WTC11 (cell line): ENCODE measurements at regions not wholly inside any gene's neighbourhood (a gene's known extent, or its start where the extent isn't known, plus 50 kb on each side); places are given as distances from the start of the nearest gene placed in this dataset.

ENCODE experiments used
- ATAC-seq: fragments of 200-7000 bp; cut with Tn5 transposase; 2 replicates; pipeline ENCODE4 v1.10.0; 2021; ENCODE audit warnings: mild to moderate bottlenecking, moderate library complexity
- CTCF ChIA-PET: fragments of 300-600 bp; sonication (Branson Sonifier 250); formaldehyde crosslinking; loops from one replicate; lab custom pipeline; 2021; ENCODE audit warnings: antibody characterized with exemption; lab: Charles Lee
- POLR2A ChIA-PET: fragments of 350-600 bp; sonication (Branson Sonifier 250); formaldehyde crosslinking; loops from one replicate; lab custom pipeline; 2021; ENCODE audit warnings: antibody characterized with exemption; lab: Charles Lee
- DNase-seq: peaks from one replicate; pipeline ENCODE4 v3.0.0; 2021; ENCODE audit warnings: low spot score
- H3K27ac Mint-ChIP-seq: 2 replicates; pipeline ENCODE4 v1.8.0; 2021; ENCODE audit warnings: mixed read lengths
- H3K27me3 Mint-ChIP-seq: 2 replicates; pipeline ENCODE4 v1.8.0; 2021; ENCODE audit warnings: low read depth, mild to moderate bottlenecking, moderate library complexity, mixed read lengths
- H3K36me3 Mint-ChIP-seq: 2 replicates; pipeline ENCODE4 v1.8.0; 2021; ENCODE audit warnings: mixed read lengths
- H3K4me1 Mint-ChIP-seq: 2 replicates; pipeline ENCODE4 v1.8.0; 2022; ENCODE audit warnings: mixed read lengths
- H3K4me3 Mint-ChIP-seq: 2 replicates; pipeline ENCODE4 v1.8.0; 2021; ENCODE audit warnings: mild to moderate bottlenecking, moderate library complexity, mixed read lengths
- H3K9me3 Mint-ChIP-seq: 2 replicates; pipeline ENCODE4 v1.8.0; 2021; ENCODE audit warnings: mixed read lengths
- FOXJ3 ChIP-seq: sonication (generic); formaldehyde crosslinking; IDR thresholded peaks from 2 replicates; pipeline ENCODE4 v1.9.0; 2021; ENCODE audit warnings: missing genetic modification reagents, mild to moderate bottlenecking, borderline replicate concordance
- GRHL2 ChIP-seq: fragments of 250-450 bp; sonication (Bioruptor Pico); IDR thresholded peaks from 2 replicates; pipeline ENCODE4 v1.8.0; 2022; ENCODE audit warnings: mild to moderate bottlenecking, moderate library complexity; ENCODE audit not compliant: insufficient replicate concordance, severe bottlenecking
- JUN ChIP-seq: sonication (generic); formaldehyde crosslinking; IDR thresholded peaks from 2 replicates; pipeline ENCODE4 v1.8.0; 2023; ENCODE audit warnings: mild to moderate bottlenecking, missing genetic modification reagents
- MLX ChIP-seq: sonication (generic); formaldehyde crosslinking; IDR thresholded peaks from 2 replicates; pipeline ENCODE4 v1.8.1; 2023; ENCODE audit warnings: mild to moderate bottlenecking, missing genetic modification reagents, moderate library complexity
- MYBL2 ChIP-seq: sonication (generic); formaldehyde crosslinking; IDR thresholded peaks from 2 replicates; pipeline ENCODE4 v1.8.1; 2023; ENCODE audit warnings: mild to moderate bottlenecking, moderate library complexity, missing genetic modification reagents
- NFATC4 ChIP-seq: fragments of 250-450 bp; sonication (Bioruptor Pico); IDR thresholded peaks from 2 replicates; pipeline ENCODE4 v1.9.0; 2021; ENCODE audit warnings: mild to moderate bottlenecking
- NFE2L1 ChIP-seq: sonication (generic); formaldehyde crosslinking; IDR thresholded peaks from 2 replicates; pipeline ENCODE4 v1.8.1; 2023; ENCODE audit warnings: missing genetic modification reagents
- PRDM15 ChIP-seq: sonication (generic); formaldehyde crosslinking; IDR thresholded peaks from 2 replicates; pipeline ENCODE4 v1.8.0; 2022; ENCODE audit warnings: missing genetic modification reagents
- SMAD4 ChIP-seq: sonication (generic); formaldehyde crosslinking; IDR thresholded peaks from 2 replicates; pipeline ENCODE4 v1.8.0; 2022; ENCODE audit warnings: mild to moderate bottlenecking, missing genetic modification reagents
- SP1 ChIP-seq: sonication (generic); formaldehyde crosslinking; conservative IDR thresholded peaks from 2 replicates; pipeline ENCODE4 v1.8.1; 2022; ENCODE audit warnings: missing genetic modification reagents
- STAT6 ChIP-seq: sonication (generic); formaldehyde crosslinking; conservative IDR thresholded peaks from 2 replicates; pipeline ENCODE4 v1.8.1; 2023; ENCODE audit warnings: mild to moderate bottlenecking, low read depth, missing genetic modification reagents, moderate library complexity
- TCF7 ChIP-seq: sonication (generic); formaldehyde crosslinking; IDR thresholded peaks from 2 replicates; pipeline ENCODE4 v1.8.0; 2022; ENCODE audit warnings: mild to moderate bottlenecking, low read depth, missing genetic modification reagents, moderate library complexity
- ZNF263 ChIP-seq: sonication (generic); formaldehyde crosslinking; IDR thresholded peaks from 2 replicates; pipeline ENCODE4 v1.8.1; 2022; ENCODE audit warnings: low read depth, mild to moderate bottlenecking, moderate library complexity, missing genetic modification reagents
- ZNF423 ChIP-seq: fragments of 250-450 bp; sonication (Bioruptor Pico); IDR thresholded peaks from 2 replicates; pipeline ENCODE4 v2.1.2; 2022; ENCODE audit warnings: mild to moderate bottlenecking, moderate library complexity
- ZNF671 ChIP-seq: fragments of 250-450 bp; sonication (Bioruptor Pico); IDR thresholded peaks from 2 replicates; pipeline ENCODE4 v1.8.0; 2021; ENCODE audit warnings: mild to moderate bottlenecking
- TF ChIP-seq, protein P1 (sequence below): sonication (generic); formaldehyde crosslinking; IDR thresholded peaks from 2 replicates; pipeline ENCODE4 v1.8.0; 2023; ENCODE audit warnings: missing genetic modification reagents, mild to moderate bottlenecking, borderline replicate concordance
- TF ChIP-seq, protein P2 (sequence below): sonication (generic); formaldehyde crosslinking; IDR thresholded peaks from 2 replicates; pipeline ENCODE4 v1.8.0; 2023; ENCODE audit warnings: mild to moderate bottlenecking, missing genetic modification reagents
- TF ChIP-seq, protein P3 (sequence below): sonication (generic); formaldehyde crosslinking; IDR thresholded peaks from 2 replicates; pipeline ENCODE4 v1.8.1; 2022; ENCODE audit warnings: low read depth, mild to moderate bottlenecking, moderate library complexity, missing genetic modification reagents, borderline replicate concordance
- TF ChIP-seq, protein P4 (sequence below): sonication (generic); formaldehyde crosslinking; IDR thresholded peaks from 2 replicates; pipeline ENCODE4 v1.8.1; 2023; ENCODE audit warnings: mild to moderate bottlenecking, missing genetic modification reagents, moderate library complexity
- TF ChIP-seq, protein P5 (sequence below): sonication (generic); formaldehyde crosslinking; IDR thresholded peaks from 2 replicates; pipeline ENCODE4 v1.8.1; 2022; ENCODE audit warnings: mild to moderate bottlenecking, missing genetic modification reagents, moderate library complexity, borderline replicate concordance

DNA sequence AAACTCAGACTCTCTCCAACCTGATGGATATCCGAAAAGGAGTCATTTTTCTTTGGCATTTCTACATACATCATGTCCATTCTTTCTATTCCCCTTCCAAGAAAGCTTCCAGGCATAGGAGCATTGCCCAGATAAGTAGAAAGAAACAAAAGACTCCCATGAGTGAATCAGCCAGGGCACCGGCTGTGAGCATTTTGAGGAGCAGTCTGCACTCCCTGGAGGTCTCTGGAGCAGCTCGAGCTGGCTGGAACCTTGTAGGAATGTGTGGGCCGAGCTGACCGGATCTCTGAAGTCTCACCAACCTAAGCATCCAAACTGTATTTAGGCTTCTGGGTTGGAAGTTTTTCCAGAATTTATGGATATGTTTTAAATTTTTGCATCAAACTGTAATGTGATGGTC, 161.4 kb upstream of the TRPC7 start:
- no peak overlapping the region for H3K27ac Mint-ChIP-seq
- TF ChIP-seq NFATC4, result no peak
- TF ChIP-seq, protein P1, sequence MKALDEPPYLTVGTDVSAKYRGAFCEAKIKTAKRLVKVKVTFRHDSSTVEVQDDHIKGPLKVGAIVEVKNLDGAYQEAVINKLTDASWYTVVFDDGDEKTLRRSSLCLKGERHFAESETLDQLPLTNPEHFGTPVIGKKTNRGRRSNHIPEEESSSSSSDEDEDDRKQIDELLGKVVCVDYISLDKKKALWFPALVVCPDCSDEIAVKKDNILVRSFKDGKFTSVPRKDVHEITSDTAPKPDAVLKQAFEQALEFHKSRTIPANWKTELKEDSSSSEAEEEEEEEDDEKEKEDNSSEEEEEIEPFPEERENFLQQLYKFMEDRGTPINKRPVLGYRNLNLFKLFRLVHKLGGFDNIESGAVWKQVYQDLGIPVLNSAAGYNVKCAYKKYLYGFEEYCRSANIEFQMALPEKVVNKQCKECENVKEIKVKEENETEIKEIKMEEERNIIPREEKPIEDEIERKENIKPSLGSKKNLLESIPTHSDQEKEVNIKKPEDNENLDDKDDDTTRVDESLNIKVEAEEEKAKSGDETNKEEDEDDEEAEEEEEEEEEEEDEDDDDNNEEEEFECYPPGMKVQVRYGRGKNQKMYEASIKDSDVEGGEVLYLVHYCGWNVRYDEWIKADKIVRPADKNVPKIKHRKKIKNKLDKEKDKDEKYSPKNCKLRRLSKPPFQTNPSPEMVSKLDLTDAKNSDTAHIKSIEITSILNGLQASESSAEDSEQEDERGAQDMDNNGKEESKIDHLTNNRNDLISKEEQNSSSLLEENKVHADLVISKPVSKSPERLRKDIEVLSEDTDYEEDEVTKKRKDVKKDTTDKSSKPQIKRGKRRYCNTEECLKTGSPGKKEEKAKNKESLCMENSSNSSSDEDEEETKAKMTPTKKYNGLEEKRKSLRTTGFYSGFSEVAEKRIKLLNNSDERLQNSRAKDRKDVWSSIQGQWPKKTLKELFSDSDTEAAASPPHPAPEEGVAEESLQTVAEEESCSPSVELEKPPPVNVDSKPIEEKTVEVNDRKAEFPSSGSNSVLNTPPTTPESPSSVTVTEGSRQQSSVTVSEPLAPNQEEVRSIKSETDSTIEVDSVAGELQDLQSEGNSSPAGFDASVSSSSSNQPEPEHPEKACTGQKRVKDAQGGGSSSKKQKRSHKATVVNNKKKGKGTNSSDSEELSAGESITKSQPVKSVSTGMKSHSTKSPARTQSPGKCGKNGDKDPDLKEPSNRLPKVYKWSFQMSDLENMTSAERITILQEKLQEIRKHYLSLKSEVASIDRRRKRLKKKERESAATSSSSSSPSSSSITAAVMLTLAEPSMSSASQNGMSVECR, result no peak
- TF ChIP-seq FOXJ3 (CRISPR knock-in tag), result no peak
- no peak for TF ChIP-seq TCF7 (CRISPR knock-in tag)
- TF ChIP-seq, protein P2, sequence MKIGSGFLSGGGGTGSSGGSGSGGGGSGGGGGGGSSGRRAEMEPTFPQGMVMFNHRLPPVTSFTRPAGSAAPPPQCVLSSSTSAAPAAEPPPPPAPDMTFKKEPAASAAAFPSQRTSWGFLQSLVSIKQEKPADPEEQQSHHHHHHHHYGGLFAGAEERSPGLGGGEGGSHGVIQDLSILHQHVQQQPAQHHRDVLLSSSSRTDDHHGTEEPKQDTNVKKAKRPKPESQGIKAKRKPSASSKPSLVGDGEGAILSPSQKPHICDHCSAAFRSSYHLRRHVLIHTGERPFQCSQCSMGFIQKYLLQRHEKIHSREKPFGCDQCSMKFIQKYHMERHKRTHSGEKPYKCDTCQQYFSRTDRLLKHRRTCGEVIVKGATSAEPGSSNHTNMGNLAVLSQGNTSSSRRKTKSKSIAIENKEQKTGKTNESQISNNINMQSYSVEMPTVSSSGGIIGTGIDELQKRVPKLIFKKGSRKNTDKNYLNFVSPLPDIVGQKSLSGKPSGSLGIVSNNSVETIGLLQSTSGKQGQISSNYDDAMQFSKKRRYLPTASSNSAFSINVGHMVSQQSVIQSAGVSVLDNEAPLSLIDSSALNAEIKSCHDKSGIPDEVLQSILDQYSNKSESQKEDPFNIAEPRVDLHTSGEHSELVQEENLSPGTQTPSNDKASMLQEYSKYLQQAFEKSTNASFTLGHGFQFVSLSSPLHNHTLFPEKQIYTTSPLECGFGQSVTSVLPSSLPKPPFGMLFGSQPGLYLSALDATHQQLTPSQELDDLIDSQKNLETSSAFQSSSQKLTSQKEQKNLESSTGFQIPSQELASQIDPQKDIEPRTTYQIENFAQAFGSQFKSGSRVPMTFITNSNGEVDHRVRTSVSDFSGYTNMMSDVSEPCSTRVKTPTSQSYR (CRISPR knock-in tag), result no peak
- no peak for TF ChIP-seq SMAD4
- TF ChIP-seq NFE2L1 (CRISPR knock-in tag), result no peak
- TF ChIP-seq PRDM15 (CRISPR knock-in tag), result no peak
- TF ChIP-seq, protein P3, sequence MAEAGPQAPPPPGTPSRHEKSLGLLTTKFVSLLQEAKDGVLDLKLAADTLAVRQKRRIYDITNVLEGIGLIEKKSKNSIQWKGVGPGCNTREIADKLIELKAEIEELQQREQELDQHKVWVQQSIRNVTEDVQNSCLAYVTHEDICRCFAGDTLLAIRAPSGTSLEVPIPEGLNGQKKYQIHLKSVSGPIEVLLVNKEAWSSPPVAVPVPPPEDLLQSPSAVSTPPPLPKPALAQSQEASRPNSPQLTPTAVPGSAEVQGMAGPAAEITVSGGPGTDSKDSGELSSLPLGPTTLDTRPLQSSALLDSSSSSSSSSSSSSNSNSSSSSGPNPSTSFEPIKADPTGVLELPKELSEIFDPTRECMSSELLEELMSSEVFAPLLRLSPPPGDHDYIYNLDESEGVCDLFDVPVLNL (CRISPR knock-in tag), result no peak
- TF ChIP-seq, protein P4, sequence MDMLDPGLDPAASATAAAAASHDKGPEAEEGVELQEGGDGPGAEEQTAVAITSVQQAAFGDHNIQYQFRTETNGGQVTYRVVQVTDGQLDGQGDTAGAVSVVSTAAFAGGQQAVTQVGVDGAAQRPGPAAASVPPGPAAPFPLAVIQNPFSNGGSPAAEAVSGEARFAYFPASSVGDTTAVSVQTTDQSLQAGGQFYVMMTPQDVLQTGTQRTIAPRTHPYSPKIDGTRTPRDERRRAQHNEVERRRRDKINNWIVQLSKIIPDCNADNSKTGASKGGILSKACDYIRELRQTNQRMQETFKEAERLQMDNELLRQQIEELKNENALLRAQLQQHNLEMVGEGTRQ (CRISPR knock-in tag), result no peak
- no peak for TF ChIP-seq ZNF423 (CRISPR knock-in tag)
- TF ChIP-seq MYBL2 (CRISPR knock-in tag), result no peak
- TF ChIP-seq GRHL2 (CRISPR knock-in tag), result no peak
- no peak for TF ChIP-seq JUN (CRISPR knock-in tag)
- no peak for TF ChIP-seq SP1 (CRISPR knock-in tag)
- TF ChIP-seq, protein P5, sequence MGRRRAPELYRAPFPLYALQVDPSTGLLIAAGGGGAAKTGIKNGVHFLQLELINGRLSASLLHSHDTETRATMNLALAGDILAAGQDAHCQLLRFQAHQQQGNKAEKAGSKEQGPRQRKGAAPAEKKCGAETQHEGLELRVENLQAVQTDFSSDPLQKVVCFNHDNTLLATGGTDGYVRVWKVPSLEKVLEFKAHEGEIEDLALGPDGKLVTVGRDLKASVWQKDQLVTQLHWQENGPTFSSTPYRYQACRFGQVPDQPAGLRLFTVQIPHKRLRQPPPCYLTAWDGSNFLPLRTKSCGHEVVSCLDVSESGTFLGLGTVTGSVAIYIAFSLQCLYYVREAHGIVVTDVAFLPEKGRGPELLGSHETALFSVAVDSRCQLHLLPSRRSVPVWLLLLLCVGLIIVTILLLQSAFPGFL (CRISPR knock-in tag), result no peak
- TF ChIP-seq ZNF671 (CRISPR knock-in tag), result no peak
- no peak for TF ChIP-seq STAT6 (CRISPR knock-in tag)
- TF ChIP-seq ZNF263 (CRISPR knock-in tag), result no peak
- TF ChIP-seq MLX (CRISPR knock-in tag), result no peak
- CTCF ChIA-PET, result interaction anchor here (1.5 kb wide), 1 partner anchor 159 kb away, joined by 4 read pairs; no protein-coding TSS in a partner anchor
- no peak overlapping the region for H3K4me3 Mint-ChIP-seq
- peak; percentile 41; the same call in 1 of the 2 replicates for ATAC-seq
- POLR2A ChIA-PET, result no interaction called here
- no peaks in the 10 kb centered on the region for H3K9me3 Mint-ChIP-seq
- no peak for DNase-seq
- peaks cover 55% of the 10 kb centered on the region for H3K4me1 Mint-ChIP-seq
- H3K36me3 Mint-ChIP-seq, result no peaks in the 10 kb centered on the region; the same call in 1 of the 2 replicates
- H3K27me3 Mint-ChIP-seq, result no peaks in the 10 kb centered on the region
